ENCODE measurements at regions not wholly inside any gene's neighbourhood (a gene's known extent, or its start where the extent isn't known, plus 50 kb on each side); places are given as distances from the start of the nearest gene placed in this dataset.

DNA sequence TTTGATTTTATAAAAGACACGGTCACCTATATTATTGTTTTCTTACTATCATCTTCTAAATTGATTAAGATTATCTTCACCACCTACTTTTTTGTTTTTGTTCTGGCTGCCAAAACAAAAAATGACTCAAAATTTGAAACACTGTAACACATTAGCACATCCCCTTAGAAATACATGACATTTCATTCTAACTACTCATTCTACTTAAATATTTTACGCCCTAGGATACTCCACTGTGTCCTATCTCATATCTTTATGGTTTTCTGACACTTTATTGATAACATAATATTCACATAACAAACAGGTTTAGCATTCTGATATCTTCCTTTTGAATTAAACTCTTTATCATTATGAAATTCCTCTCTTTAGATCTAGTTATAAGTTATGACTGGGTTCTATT is 656.2 kb downstream of the GBE1 start:
- H3K4me1 ChIP-seq: no peaks in the 10 kb centered on the region
- no peaks in the 10 kb centered on the region for H3K27me3 ChIP-seq
- TF ChIP-seq CTCF (IDR thresholded peaks at IDR 0.05) (no peak), POLR2A (IDR thresholded peaks at IDR 0.05) (no peak)
- H3K27ac ChIP-seq: no peak overlapping the region
- no peak overlapping the region for H3K4me3 ChIP-seq
- no peaks in the 10 kb centered on the region for H3K9me3 ChIP-seq
- no peak for DNase-seq
- no peaks in the 10 kb centered on the region for H3K36me3 ChIP-seq

DNA sequence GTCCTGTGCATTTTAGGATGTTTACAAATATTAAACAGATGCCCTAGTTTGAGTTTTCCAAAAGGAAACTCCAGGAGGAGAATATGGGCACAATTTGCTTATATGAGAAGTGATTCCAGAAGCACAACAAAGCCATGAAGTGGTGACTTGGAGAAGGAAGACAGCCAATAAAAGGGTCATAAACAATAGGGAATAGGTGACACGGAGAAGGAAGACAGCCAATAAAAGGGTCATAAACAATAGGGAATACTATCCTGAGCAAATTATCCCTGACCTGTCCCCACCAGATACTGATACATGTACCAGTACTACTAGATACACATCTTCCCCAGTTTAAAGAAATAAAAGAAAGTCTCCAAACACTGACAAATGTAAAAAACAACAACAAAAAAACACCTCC is 663.6 kb downstream of the GBE1 start:
- H3K9me3 ChIP-seq: no peaks in the 10 kb centered on the region
- H3K27me3 ChIP-seq: no peaks in the 10 kb centered on the region

GRCh38 chr3:81095956-81096355 is 665.5 kb downstream of the GBE1 start:
- DNase-seq: no peak
- H3K27me3 ChIP-seq: no peaks in the 10 kb centered on the region
- TF ChIP-seq CTCF (IDR thresholded peaks at IDR 0.05) (no peak), POLR2A (IDR thresholded peaks at IDR 0.05) (no peak)
- H3K4me1 ChIP-seq: no peaks in the 10 kb centered on the region
- H3K36me3 ChIP-seq: no peaks in the 10 kb centered on the region
- H3K9me3 ChIP-seq: no peaks in the 10 kb centered on the region
- H3K27ac ChIP-seq: no peak overlapping the region
- no peak overlapping the region for H3K4me3 ChIP-seq

More for the DNA sequence above, 663.6 kb downstream of the GBE1 start:
- H3K4me3 ChIP-seq: no peak overlapping the region
- no peaks in the 10 kb centered on the region for H3K36me3 ChIP-seq
- H3K4me1 ChIP-seq: no peaks in the 10 kb centered on the region
- TF ChIP-seq CTCF (IDR thresholded peaks at IDR 0.05): no peak
- no peak for TF ChIP-seq POLR2A (IDR thresholded peaks at IDR 0.05)
- no peak overlapping the region for H3K27ac ChIP-seq
- DNase-seq: no peak

- no peak overlapping the region for H3K4me3 ChIP-seq
- H3K27me3 ChIP-seq: no peaks in the 10 kb centered on the region
- no peak overlapping the region for H3K27ac ChIP-seq
- no peaks in the 10 kb centered on the region for H3K4me1 ChIP-seq
- DNase-seq: no peak
- no peaks in the 10 kb centered on the region for H3K36me3 ChIP-seq
- no peak for TF ChIP-seq POLR2A (IDR thresholded peaks at IDR 0.05)
- no peak for TF ChIP-seq CTCF (IDR thresholded peaks at IDR 0.05)
- no peaks in the 10 kb centered on the region for H3K9me3 ChIP-seq
Observed at GRCh38 chr3:81094986-81095385, 666.5 kb downstream of the GBE1 start.

DNA sequence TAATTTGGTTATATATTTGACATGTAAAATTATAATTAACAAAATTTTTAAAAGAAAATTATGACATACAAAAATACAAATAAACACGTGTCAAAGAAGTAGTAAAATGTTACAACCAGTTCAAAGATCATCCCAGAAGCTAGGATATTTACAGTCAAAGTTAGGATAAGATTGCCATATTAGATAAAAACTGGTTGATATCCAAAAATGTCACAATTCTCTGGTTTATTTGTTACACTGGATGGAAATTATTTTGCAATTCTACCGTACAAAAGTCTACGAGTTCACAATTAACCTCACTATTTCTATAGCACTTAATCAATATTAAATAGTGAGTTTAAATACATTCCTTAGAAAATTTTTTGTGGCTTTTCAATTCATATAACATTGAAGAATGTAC is 673.8 kb downstream of the GBE1 start:
- no peak for TF ChIP-seq POLR2A (IDR thresholded peaks at IDR 0.05)
- no peak for TF ChIP-seq CTCF (IDR thresholded peaks at IDR 0.05)
- H3K9me3 ChIP-seq: no peaks in the 10 kb centered on the region
- no peaks in the 10 kb centered on the region for H3K4me1 ChIP-seq
- H3K27ac ChIP-seq: no peak overlapping the region
- DNase-seq: no peak
- H3K4me3 ChIP-seq: no peak overlapping the region
- H3K36me3 ChIP-seq: no peaks in the 10 kb centered on the region
- H3K27me3 ChIP-seq: no peaks in the 10 kb centered on the region

GRCh38 chr3:81086348-81086747 is 675.1 kb downstream of the GBE1 start:
- TF ChIP-seq POLR2A (IDR thresholded peaks at IDR 0.05): no peak
- no peak for TF ChIP-seq CTCF (IDR thresholded peaks at IDR 0.05)
- no peaks in the 10 kb centered on the region for H3K4me1 ChIP-seq
- no peaks in the 10 kb centered on the region for H3K36me3 ChIP-seq
- DNase-seq: no peak
- H3K27ac ChIP-seq: no peak overlapping the region
- no peaks in the 10 kb centered on the region for H3K9me3 ChIP-seq
- H3K27me3 ChIP-seq: no peaks in the 10 kb centered on the region
- H3K4me3 ChIP-seq: no peak overlapping the region

Measured in Peyer's patch (tissue), 4 donors.